T-helper 22 cell (primary cell): ENCODE measurements at regions not wholly inside any gene's neighbourhood (a gene's known extent, or its start where the extent isn't known, plus 50 kb on each side); places are given as distances from the start of the nearest gene placed in this dataset.

ENCODE experiments used
- DNase-seq: peaks from one replicate; pipeline ENCODE4 v3.0.0-alpha.2; 2020; ENCODE audit warnings: low read depth

DNA sequence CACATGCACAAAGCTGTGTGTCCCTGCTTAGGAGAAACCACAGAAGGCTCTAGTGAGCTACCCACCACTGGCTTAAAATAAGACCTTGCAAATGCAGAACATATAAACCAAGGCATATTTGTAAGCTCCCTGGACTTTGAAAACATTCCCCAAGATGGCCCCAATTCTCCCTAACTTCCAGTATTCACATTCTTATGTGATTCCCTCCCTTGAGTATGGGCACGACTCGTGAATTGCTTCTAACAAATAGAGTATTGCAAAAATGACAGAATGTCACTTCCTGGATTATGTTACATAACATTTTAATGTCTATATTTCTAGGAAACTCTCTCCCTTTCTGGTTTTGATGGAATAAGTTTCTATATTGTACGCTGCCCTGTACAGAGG is 131.8 kb upstream of the MCTP2 start:
- no peak for DNase-seq

DNA sequence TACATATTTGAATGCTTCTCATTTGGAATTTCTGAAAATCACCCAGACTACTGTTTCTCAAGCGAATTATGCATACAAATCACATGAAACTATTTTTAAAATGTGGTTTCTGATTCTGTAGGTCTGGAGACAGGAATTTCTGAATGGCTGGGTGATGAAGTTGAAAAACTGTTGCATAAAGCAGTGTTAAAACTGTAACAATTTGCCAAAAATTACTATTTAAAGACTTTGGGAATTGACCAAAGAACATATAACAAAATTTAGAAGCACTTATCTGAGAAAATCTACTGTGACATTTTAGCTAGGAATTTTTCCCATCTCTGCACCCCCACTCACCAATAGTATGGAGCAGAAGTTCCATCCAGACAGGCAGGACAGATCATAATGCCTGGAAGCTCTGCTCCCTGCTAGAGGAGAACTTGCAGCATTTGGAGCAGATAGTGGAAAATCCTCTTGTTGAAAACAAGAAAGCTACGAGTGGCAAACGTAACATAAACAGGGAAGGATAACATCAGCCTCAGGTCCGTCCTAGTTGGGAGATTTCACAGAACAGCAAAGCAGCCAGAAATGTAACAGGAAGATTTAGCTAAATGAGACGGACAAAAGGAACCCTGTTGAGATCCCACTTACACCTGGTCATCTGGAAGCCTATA is 132.3 kb upstream of the MCTP2 start:
- no peak for DNase-seq

DNA sequence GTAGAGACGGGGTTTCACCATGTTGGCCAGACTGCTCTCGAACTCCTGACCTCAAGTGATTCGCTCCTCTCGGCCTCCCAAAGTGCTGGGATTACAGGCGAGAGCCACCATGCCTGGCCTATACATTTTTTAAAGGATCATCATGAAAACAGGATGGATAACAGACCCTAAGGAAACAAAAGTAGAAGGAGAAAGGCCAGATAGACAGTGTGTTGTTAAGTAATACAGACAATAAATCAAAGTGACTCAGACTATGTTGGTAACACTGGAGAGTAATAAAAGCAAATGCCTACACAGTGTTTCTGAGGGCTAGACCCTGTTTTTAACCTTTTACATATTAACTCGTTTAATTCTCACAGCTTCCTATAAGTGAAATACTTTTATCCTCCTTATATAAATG is 133.8 kb upstream of the MCTP2 start:
- DNase-seq: no peak

DNA sequence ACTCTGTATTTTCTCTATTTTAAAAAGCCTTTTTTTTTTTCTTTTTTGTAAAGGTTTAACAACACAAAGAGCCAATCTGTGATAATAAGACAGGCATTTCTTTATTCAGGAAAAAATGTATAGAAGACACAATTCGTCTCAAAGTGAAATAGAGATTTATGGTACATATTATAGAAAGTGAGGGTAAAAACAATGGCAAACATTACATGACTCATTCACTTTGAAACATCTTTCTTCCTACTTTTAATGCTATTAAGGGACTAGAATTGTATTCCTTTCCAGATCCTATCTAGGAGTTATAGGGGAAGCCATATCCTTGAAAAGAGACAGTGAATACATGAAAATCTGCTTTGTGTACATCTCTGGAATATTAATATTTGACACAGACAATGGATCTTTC is 137.1 kb upstream of the MCTP2 start:
- DNase-seq: no peak

DNA sequence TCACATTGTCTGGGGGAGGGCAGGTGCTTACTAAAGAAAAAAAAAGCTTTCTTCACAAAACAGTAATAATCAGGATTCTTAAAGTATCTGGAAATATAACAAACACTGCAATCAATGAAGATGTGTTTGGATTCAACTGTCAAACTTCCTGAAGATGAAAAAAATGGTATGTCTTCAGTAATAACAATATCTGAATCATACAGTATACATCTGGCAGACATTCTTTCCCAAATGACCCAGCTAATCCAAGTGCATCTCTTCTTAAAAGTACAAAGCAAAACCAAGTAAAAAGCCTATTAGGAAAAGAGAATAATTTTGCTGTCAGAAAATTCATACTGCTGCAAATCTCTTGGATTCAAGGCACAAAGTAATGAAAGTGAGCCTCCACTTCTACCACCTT is 145.0 kb upstream of the MCTP2 start:
- DNase-seq: no peak

DNA sequence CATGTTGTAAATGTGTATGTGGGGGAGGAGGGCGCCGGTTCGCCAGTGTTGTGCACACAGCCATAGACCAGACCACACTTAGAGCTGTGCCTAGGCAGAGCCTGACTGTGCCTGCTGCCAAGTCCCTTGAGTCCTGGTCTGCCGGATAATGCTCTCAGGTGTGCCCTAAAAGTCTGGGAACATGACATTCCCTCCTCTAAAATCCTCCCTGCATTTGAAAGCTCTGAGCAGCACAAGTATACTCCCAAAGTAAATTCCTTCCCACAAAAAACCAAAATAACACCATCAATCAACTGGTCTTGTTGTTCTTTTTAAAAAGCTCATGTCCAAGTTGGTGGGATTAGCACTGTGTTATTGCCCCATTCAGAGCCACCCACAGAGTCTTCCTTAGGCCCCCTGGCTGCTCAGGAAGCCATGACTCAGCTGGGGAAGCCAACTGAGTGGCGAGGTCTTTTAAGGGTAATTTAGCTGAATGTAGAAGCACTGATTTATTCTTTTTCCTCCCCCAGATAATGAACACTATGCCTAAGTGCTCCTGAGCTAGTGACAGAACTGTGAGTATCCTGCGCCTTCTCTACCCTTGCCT is 147.8 kb upstream of the MCTP2 start:
- DNase-seq: no peak

DNA sequence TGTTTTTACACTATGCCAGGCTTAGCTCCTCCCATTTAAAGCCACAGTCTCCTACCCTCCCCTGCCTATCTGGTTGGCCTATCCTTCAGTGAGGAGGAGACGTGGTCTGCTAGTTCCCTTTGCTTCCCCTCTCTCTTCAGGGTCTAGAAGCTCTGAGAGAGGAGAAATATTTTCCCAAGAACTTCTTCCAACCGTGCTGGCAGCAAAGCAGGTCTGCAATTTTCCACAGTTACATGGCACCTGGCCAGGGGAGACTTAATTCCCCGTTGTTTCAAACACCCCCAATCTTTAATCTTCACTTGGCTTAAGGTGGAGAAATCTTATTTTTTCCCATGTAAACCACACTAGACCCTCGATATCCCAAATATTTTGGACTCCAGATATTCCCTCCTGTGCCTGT is 149.5 kb upstream of the MCTP2 start:
- no peak for DNase-seq

DNA sequence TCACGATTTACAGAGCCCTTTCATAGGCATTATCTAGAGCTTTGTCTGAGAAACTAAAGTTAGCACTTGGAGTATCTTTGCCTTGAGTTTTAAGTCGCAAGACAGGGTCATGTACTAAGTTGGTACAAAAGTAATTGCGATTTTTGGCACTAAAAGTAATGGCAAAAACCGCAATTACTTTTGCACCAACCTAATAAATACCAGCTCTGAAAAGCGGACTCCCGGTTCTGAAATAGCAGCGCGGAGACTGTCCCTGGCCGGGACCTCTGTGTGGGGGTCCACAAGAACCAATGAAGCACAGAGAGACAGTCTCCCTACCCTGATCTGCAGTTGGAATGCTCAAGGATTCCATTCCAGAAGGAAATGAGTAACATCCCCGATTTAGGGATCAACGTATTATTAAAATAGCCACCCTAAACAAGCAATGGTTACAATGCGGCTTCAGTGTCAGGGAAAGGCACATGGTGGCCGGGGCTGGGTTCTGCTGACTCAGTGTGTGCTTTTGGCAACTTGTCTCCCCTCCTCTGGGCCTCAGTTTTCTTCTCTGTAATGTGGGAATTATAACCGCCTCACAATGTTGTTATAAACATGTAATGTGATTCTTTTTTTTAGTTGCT is 150.3 kb upstream of the MCTP2 start:
- DNase-seq: no peak

DNA sequence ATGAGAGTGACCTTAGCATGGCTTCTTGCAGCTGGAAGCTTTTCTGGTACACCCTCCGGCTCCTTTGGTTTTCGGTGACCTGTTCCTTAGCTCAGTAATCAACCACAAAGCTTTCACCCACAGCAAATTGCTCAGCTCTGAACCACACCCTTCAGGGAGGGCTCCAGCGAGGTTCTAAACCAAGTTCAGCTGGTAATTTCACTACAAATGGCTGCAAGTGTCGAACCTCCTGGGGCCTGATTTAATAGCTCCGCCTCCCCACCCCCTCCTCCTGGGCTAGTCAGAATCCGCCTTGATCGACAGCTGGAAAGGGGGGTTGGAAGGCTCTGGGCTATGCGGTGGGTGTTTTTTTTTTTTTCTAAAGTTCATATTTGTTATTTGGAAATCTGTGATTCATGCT is 150.9 kb upstream of the MCTP2 start:
- DNase-seq: no peak

DNA sequence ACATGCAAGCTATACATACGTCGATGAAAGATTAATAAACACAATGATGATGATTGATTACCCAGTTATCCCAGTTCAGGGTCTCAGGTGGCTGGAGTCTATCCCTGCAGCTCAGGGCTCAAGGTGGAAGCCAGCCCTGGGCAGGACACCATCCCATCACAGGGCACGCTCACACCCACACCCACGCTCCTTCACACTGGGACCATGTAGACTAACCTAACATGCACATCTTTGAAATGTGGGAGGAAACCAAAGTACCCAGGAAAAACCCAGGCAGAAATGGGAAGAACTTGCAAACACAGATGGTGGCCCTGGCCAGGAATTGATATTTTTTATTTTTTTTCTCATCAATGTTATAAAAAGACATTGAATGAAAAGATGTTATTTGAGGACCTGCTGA is 151.4 kb upstream of the MCTP2 start:
- DNase-seq: no peak

DNA sequence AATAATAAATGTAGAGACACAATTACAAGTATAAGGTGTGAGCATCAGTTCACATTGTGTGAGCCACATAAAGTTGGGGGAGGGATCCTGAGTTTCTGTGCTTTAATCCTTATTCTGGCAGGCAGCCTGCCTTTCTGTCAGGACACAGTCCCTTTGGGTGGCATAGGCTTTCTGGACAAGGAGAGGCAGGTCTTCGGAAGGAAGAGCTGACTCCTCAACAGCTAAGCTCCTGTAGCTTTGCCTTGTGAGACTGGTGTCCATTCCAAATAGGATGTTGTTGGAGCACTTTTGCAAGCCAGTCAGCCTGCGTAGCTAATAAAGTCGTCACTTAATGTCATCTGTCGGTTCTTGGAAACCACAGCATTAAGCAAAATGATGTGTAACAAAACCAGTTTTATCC is 151.9 kb upstream of the MCTP2 start:
- DNase-seq: no peak

DNA sequence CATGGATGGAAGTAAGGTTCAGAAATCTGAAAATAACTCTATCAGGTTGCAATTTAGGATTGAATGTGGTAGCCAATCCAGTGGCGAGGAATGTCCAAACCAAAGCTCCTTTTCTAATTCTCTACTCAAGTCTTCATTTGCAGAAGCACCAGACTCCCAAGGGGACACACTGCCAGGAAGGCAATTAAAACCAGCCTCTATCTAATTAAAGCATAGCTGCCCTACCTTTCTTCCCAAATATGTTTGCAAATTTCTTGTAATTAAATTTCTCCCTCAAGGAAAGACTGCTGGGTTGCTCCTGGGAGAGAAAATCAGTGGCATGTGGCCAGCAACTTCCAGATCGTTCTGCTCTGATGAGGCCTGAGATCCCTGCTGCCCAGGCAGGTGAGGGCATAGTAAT is 153.4 kb upstream of the MCTP2 start:
- no peak for DNase-seq

DNA sequence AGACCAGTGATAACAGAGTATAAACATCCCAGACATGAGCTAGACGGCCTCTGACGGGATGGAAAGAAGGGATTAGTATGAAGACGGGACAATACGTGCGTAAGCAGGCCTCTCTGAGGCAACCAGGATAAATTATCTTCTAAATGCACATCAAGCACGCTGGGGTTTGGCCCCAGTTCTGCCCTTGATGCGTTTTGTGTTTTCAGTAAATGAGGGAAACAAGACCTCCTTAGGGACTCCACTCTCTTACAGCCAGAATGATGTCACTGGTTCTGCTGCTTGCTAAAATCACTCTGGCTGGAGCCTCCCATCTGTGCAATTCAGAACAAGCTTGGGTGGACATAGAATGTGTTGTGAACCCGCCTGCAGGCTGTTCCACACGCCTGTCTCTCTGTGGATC is 156.0 kb upstream of the MCTP2 start:
- DNase-seq: no peak

DNA sequence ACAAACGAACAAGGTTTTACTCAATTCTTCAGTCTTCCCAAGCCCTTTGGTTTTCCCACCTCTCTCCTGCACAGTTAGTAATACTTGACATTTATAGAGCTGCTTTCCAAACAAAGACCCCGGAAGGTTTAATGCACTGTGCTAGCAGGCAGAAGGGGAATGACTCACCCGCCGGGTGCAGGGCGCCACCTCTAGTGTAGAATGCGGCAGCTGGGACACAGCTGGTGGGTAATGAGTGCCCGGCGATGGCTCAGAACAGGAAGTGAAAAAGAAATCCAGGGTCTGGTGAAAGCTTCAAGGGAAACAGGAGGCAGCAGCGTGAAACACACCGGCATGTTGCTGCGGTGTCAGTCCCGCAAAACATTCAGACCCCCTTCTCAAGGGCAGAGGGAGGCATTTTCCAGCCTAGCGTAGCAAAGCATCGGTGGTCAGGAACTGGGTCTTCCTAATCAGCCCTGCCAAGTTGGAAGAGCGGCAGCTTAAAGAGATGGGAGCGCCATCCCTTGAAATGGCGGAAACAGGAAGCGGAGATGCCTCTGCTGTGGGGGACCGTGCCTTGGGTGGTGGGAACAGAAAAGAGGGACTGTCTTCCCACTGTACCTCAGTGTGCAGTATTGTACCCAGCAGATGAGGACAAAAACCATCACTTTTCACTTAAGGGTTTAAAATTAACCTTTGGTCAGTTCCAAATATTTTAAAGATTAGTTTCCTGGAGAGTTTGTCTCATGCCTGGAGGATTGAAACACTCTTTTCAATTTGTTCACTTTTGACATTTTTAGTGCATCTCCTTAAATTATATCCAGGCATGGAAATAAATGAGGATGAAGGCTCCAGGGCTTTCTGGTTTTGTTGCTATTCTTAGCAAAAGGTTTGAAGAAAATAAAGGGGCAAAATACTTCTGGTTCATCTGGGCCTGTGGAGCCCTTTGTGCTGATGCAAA is 160.7 kb upstream of the MCTP2 start:
- DNase-seq: no peak

DNA sequence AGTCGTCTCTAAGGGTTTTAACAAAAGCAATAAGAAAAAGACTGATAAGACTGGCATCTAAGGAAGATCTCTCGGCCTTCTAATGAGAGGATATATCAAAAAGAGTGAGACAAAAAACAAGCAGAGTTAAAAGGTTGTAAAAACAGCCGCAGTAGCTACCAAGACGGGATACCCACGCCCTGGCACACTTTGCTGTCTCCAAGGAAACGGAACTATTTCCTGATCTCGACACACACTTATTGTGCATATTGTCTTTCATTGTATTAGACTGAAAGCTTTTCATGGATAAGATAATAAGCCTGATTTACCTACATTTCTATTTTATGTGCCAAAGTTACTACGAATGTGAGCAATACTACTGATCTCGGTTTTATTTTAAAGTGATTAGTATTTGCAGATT is 161.5 kb upstream of the MCTP2 start:
- DNase-seq: no peak

DNA sequence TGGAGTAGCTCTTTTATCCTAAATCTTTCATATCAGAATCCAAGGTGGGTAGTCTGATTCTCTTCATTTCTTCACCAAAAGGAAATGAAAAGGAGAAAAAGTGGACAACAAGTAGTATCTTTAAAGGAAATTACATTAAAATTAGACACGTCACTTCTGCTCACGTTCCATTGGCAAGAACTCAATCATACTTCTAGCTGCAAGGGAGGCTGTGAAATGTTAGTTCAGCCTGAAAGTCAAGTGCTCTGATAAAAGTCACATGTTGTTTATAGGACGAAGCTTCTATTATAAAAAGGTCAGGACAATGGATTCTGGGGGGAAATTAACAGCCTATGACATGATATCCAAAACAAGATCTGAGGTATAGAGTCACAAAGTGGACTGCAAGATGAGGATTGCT is 164.6 kb upstream of the MCTP2 start:
- no peak for DNase-seq

DNA sequence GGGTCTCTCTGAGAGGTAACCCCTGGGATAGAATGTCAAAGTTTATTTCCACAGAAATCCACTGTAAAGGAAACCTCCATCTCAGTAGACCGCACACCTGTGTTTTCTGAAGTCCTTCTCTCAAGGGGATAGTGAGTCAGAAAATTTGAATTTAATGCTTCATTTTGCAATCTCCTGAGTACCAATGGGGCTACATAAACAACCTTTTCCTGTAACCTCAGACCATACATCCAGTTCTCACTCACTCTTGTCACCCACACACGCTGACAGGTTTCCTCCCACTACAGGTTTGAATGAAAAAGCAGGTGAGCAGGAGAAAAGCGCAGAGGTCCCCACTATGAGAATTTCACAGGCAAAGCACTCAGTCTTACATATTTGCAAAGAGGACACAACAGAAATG is 165.3 kb upstream of the MCTP2 start:
- DNase-seq: no peak

DNA sequence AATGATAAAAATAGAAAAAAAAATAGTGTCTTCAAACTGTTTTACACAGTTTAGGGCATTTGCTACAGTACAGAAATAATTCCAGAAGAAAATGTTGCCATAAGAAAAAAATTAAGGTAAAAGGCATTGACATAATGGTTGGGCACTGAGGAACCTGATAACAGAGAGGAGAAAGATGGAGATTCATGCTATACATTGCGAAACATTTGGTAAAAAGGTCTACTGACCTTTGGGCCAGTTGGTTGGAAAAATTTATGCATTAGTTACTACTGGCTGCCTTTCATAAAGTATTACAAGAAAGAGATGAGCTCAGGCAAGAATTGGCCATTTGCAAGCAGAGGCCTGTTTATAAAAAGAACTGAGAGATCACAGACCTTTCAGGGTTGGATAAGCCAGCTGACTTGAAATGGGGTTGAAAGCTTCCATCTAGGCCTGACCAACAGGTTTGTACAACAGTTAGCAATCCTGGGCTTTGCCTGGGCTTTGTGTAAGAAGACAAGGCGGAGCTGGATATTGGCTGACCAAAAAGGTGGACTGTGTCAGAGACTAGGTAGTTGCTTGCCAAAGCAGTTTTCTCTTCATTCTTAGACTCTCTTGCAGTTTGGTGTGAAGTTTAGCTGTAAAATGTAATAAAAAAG is 166.6 kb upstream of the MCTP2 start:
- no peak for DNase-seq

DNA sequence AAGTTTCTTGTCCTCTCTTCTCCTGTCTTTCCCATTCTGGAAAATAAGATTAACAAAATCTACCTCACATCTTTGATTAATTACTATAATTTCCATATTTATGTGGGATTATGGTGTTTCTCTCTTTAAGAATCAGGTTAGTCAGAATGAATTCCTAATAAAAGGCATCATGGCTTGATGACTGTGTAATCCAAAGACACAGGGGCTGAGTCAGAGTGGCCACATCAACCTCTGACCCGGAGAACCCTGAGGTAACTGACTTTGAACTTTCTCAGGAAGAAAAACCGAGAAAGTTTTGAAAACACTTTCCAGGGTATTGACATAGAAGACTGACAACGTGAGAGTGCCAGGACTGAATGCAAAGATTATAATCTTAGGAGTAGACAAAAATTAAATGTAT is 170.3 kb upstream of the MCTP2 start:
- no peak for DNase-seq

DNA sequence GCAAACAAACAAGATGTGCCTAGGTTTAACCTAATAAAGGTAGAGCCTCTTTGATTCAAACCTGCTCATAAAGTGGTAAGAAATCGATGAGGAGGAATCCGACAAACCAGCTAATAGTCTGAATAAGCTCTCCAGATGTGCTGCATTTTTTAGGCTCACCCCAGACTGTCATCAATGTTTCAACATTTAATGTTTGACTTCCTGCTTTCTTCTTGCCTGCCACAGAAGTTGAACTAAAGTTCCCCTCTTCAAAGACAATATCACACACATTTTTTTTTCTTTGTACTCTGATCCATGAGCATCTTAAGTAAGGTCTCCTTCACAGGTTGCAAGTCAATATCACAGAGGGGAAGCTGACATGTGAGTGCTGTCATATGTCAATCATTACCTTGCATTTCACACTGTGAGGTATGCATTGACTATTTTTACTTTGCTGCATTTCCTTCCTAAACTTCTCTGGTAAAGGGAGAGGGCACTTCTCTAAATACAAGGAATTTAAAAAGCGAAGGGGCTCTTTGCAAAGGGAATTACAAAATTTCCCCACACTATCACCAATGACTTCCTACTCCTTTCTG is 172.3 kb upstream of the MCTP2 start:
- DNase-seq: no peak

DNA sequence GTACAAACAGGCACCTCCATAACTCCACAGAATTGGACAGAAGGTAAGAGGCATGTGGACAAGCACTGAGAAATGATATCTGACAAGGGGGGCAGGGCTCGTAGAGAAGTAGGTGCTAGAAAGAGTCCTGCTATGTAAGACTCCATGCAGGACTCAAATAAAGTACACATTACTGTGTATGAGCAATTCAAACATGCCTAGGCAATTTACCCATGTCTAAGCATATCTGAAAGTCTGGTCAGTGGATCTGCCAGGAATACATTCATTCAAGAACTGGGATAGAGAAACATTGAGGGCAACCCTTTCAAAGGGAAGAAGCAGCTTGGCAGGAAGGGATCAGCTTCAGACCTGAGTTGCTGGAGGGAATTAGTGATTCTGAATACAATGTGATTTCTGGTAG is 174.1 kb upstream of the MCTP2 start:
- DNase-seq: no peak

DNA sequence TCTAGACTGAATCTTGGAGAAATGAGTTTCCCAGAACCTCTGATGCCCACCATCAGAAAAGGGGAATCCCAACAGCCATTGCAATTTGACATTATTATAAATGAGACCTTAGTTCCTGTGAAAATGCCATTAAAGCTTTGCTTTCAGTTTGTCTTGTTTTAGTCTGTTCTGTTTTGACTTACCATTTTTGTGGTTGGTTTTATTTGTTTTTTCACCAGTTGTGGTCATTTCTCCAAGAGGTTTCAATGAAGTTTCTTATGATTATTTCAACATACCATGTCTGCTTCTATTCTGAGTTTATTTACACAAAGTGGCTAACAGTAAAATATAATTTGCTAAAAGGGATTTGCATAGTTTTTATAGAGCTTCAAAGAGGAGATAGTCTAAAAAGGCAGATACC is 175.0 kb upstream of the MCTP2 start:
- no peak for DNase-seq
